CD14-positive monocyte (primary cell): ENCODE measurements at regions not wholly inside any gene's neighbourhood (a gene's known extent, or its start where the extent isn't known, plus 50 kb on each side); places are given as distances from the start of the nearest gene placed in this dataset.

Experiments
- DNase-seq, 3 donors: peaks; one replicate each; pipeline ENCODE4 v3.0.0-alpha.2; 2011 to 2022
- H2AFZ ChIP-seq: 2 replicates; pipeline ENCODE4 v1.6.0; 2012; ENCODE audit warnings: mild to moderate bottlenecking, low read depth, low read length, inconsistent platforms; ENCODE audit not compliant: insufficient read depth, poor library complexity, severe bottlenecking
- H3K27ac ChIP-seq, 2 donors: 1 replicate in 1 of 2; 2 replicates in 1 of 2; pipeline ENCODE4 v1.5.1; 2012 to 2013; ENCODE audit warnings: low read length in 2 of 2, control low read depth in 1 of 2, inconsistent platforms in 1 of 2, low read depth in 1 of 2, mild to moderate bottlenecking in 1 of 2
- H3K27me3 ChIP-seq, 2 donors: one replicate each; pipeline versions ENCODE4 v1.6.0 to v1.6.1; 2011 to 2013; ENCODE audit warnings: low read length in 2 of 2; ENCODE audit not compliant: control insufficient read depth in 2 of 2, insufficient read depth in 2 of 2
- H3K36me3 ChIP-seq, 2 donors: replicated peaks in 1 of 2; 1 replicate in 1 of 2; 2 replicates in 1 of 2; pipeline versions ENCODE4 v1.5.1 to v1.6.1; 2012 to 2013; ENCODE audit warnings: low read length in 2 of 2, control low read depth in 1 of 2, inconsistent platforms in 1 of 2, mild to moderate bottlenecking in 1 of 2; ENCODE audit not compliant: insufficient read depth in 2 of 2, control insufficient read depth in 1 of 2
- H3K4me1 ChIP-seq, 2 donors: 1 replicate in 1 of 2; 2 replicates in 1 of 2; pipeline versions ENCODE4 v1.5.1 to v1.6.1; 2012 to 2013; ENCODE audit warnings: low read length in 2 of 2, control low read depth in 1 of 2, inconsistent platforms in 1 of 2, mild to moderate bottlenecking in 1 of 2, moderate library complexity in 1 of 2; ENCODE audit not compliant: insufficient read depth in 2 of 2, control insufficient read depth in 1 of 2
- H3K4me2 ChIP-seq: replicated peaks from 2 replicates; pipeline ENCODE3; 2012; ENCODE audit warnings: low read length, moderate library complexity, mild to moderate bottlenecking; ENCODE audit not compliant: poor library complexity, severe bottlenecking; ENCODE audit errors: extremely low read depth
- H3K4me3 ChIP-seq, 3 experiments: fragments of 200-600 bp in 1 of 3; sonication (generic) in 1 of 3; replicated peaks in 1 of 3; 1 replicate in 2 of 3; 2 replicates in 1 of 3; pipeline ENCODE4 v1.5.1; 2011 to 2013; ENCODE audit warnings: low read length in 3 of 3, mild to moderate bottlenecking in 3 of 3, control low read depth in 2 of 3, low read depth in 2 of 3, inconsistent platforms in 1 of 3, moderate library complexity in 1 of 3
- H3K79me2 ChIP-seq: 2 replicates; pipeline ENCODE4 v1.6.0; 2012; ENCODE audit warnings: mild to moderate bottlenecking, control low read depth, inconsistent platforms, low read length, moderate library complexity; ENCODE audit not compliant: insufficient read depth
- H3K9ac ChIP-seq: 2 replicates; pipeline ENCODE4 v1.6.0; 2017; ENCODE audit warnings: low read length, mild to moderate bottlenecking; ENCODE audit not compliant: insufficient read depth, poor library complexity, severe bottlenecking
- H3K9me3 ChIP-seq, 2 donors: replicated peaks in 1 of 2; 1 replicate in 1 of 2; 2 replicates in 1 of 2; pipeline versions ENCODE4 v1.5.1 to v1.6.1; 2012 to 2013; ENCODE audit warnings: low read length in 2 of 2, control low read depth in 1 of 2; ENCODE audit not compliant: control insufficient read depth in 1 of 2, insufficient read depth in 1 of 2
- H4K20me1 ChIP-seq: 2 replicates; pipeline ENCODE4 v1.6.0; 2012; ENCODE audit warnings: mild to moderate bottlenecking, low read length, control low read depth, moderate library complexity; ENCODE audit not compliant: insufficient read depth
- H3K27ac Mint-ChIP-seq, 7 donors: one replicate each; pipeline ENCODE4 v1.8.0; 2020; ENCODE audit warnings: mild to moderate bottlenecking in 7 of 7, mixed read lengths in 7 of 7, moderate library complexity in 6 of 7, inconsistent platforms in 2 of 7
- H3K27me3 Mint-ChIP-seq, 3 donors: one replicate each; pipeline ENCODE4 v1.8.0; 2021 to 2022; ENCODE audit warnings: low read depth in 3 of 3, mild to moderate bottlenecking in 3 of 3, mixed read lengths in 3 of 3, moderate library complexity in 3 of 3, inconsistent platforms in 1 of 3
- H3K36me3 Mint-ChIP-seq, 2 donors: one replicate each; pipeline ENCODE4 v1.8.0; 2020; ENCODE audit warnings: mixed read lengths in 2 of 2, inconsistent platforms in 1 of 2, mild to moderate bottlenecking in 1 of 2
- H3K4me1 Mint-ChIP-seq: one replicate; pipeline ENCODE4 v1.8.0; 2020; ENCODE audit warnings: mild to moderate bottlenecking, mixed read lengths
- H3K4me3 Mint-ChIP-seq, 2 donors: one replicate each; pipeline ENCODE4 v1.8.0; 2020; ENCODE audit warnings: mild to moderate bottlenecking in 2 of 2, mixed read lengths in 2 of 2, moderate library complexity in 1 of 2
- H3K9me3 Mint-ChIP-seq, 7 donors: one replicate each; pipeline ENCODE4 v1.8.0; 2020 to 2022; ENCODE audit warnings: mixed read lengths in 7 of 7, mild to moderate bottlenecking in 6 of 7, moderate library complexity in 6 of 7, inconsistent platforms in 2 of 7
- CTCF ChIP-seq: fragments of 200-600 bp; IDR thresholded peaks from one replicate; pipeline ENCODE4 v1.8.0; 2022; ENCODE audit warnings: antibody characterized with exemption, mild to moderate bottlenecking
- WGBS: methylation state at CpG from one replicate; pipeline ENCODE4 v1.1.5; 2013; ENCODE audit warnings: missing lambda C conversion rate; ENCODE audit not compliant: insufficient coverage; 5-methylcytosine and 5-hydroxymethylcytosine counted together
- intact Hi-C, 2 donors: fragments of 100-400 bp; cut with micrococcal nuclease; formaldehyde crosslinking; loops; one replicate each; pipeline versions ENCODE4 v1.15.0 to v1.15.1; 2023

- Mint-ChIP-seq H3K27me3 (peaks cover 0 to 2% (median 0%) of the 10 kb centered on the region in 3 donors), H3K4me3 (no peak overlapping the region), H3K36me3 (peaks cover 36 to 55% of the 10 kb centered on the region in 2 donors), H3K4me1 (peaks cover 5% of the 10 kb centered on the region), H3K9me3 (peaks cover 4 to 15% (median 10%) of the 10 kb centered on the region in 7 donors), H3K27ac (peak overlapping the region in 1 of 7 donors; percentile 56)
- no peak overlapping the region for H3K4me3 ChIP-seq
- H3K4me1 ChIP-seq: no peaks in the 10 kb centered on the region
- H3K27me3 ChIP-seq: no peaks in the 10 kb centered on the region
- peaks cover 0 to 13% of the 10 kb centered on the region in 2 donors for H3K9me3 ChIP-seq
- H3K4me2 ChIP-seq: no peak overlapping the region
- H3K79me2 ChIP-seq: no peaks in the 10 kb centered on the region
- 92% methylated on average over 4 of the region's 10 CpGs for WGBS
- intact Hi-C loops: no loop called here
- no peaks in the 10 kb centered on the region for H4K20me1 ChIP-seq
- no peak for TF ChIP-seq CTCF
- H2AFZ ChIP-seq: no peak overlapping the region
- DNase-seq: no peak
- H3K36me3 ChIP-seq: peaks cover 0 to 23% of the 10 kb centered on the region in 2 donors
- no peak overlapping the region for H3K9ac ChIP-seq
- H3K27ac ChIP-seq: no peak overlapping the region
These were observed 83.8 kb upstream of the KIF26B start for GRCh38 chr1:245070836-245071615.

DNA sequence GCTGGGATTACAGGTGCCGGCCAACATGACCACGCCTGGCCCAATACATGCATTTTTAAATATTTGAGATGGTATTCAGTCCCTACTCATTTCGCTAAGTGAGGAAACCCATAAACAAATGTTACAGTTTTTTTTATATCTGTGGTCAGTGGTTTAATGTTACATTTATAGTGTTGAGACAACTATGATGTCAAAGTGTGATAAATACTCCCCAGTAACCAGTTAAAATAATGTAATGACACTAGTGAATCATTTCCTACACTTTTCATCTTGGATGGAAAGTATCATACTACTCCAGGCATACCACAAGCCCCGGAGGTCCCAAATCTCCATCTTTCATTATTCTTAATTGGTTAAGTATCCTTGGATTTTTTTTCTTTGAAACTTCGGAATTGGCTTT lies 87.5 kb upstream of the KIF26B start:
- DNase-seq: no peak
- Histone ChIP-seq H3K27ac (no peak overlapping the region), H3K36me3 (peaks cover 3 to 34% of the 10 kb centered on the region in 2 donors), H3K9me3 (peaks cover 0 to 8% of the 10 kb centered on the region in 2 donors), H4K20me1 (no peaks in the 10 kb centered on the region), H3K79me2 (no peaks in the 10 kb centered on the region), H3K4me3 (no peak overlapping the region), H3K4me1 (no peaks in the 10 kb centered on the region), H3K4me2 (no peak overlapping the region), H3K27me3 (no peaks in the 10 kb centered on the region), H3K9ac (no peak overlapping the region), H2AFZ (no peak overlapping the region)
- TF ChIP-seq CTCF: no peak
- H3K27me3 Mint-ChIP-seq: peaks cover 0 to 2% (median 1%) of the 10 kb centered on the region in 3 donors
- no peaks in the 10 kb centered on the region for H3K4me1 Mint-ChIP-seq
- peaks cover 0 to 10% (median 3%) of the 10 kb centered on the region in 7 donors for H3K9me3 Mint-ChIP-seq
- intact Hi-C loops: no loop called here
- H3K27ac Mint-ChIP-seq: no peak overlapping the region
- WGBS: no CpG with 5 or more reads among the region's 5 CpGs
- peaks cover 45 to 62% of the 10 kb centered on the region in 2 donors for H3K36me3 Mint-ChIP-seq
- no peak overlapping the region for H3K4me3 Mint-ChIP-seq
